PFSK-1 (cell line): ENCODE measurements at regions not wholly inside any gene's neighbourhood (a gene's known extent, or its start where the extent isn't known, plus 50 kb on each side); places are given as distances from the start of the nearest gene placed in this dataset.

ENCODE experiments used
- POLR2AphosphoS5 ChIP-seq: IDR thresholded peaks from 2 replicates; pipeline ENCODE4 v1.6.1; 2012; ENCODE audit warnings: low read depth, mild to moderate bottlenecking, control low read depth, low read length, moderate library complexity
- SIN3A ChIP-seq: IDR thresholded peaks from 2 replicates; pipeline ENCODE4 v1.6.1; 2012; ENCODE audit warnings: mild to moderate bottlenecking, low read length, moderate library complexity, borderline replicate concordance; ENCODE audit not compliant: insufficient read depth
- TAF1 ChIP-seq: IDR thresholded peaks from 2 replicates; pipeline ENCODE4 v1.6.1; 2012; ENCODE audit warnings: low read length, control low read depth, borderline replicate concordance; ENCODE audit not compliant: insufficient read depth

GRCh38 chr12:23204933-23205778 is 580.2 kb downstream of the ETNK1 start:
- TF ChIP-seq POLR2AphosphoS5 = no peak
- TF ChIP-seq TAF1 = no peak
- no peak for TF ChIP-seq SIN3A
